ENCODE measurements at regions not wholly inside any gene's neighbourhood (a gene's known extent, or its start where the extent isn't known, plus 50 kb on each side); places are given as distances from the start of the nearest gene placed in this dataset.

- Mint-ChIP-seq H3K27ac (ENCODE audit: unreplicated experiment) (no peak overlapping the region), H3K4me1 (ENCODE audit: unreplicated experiment) (no peaks in the 10 kb centered on the region), H3K27me3 (ENCODE audit: unreplicated experiment) (peaks cover 16% of the 10 kb centered on the region), H3K36me3 (ENCODE audit: low read depth, unreplicated experiment) (peaks cover 20% of the 10 kb centered on the region), H3K9me3 (ENCODE audit: unreplicated experiment) (peaks cover 25% of the 10 kb centered on the region), H3K4me3 (ENCODE audit: unreplicated experiment) (peak overlapping the region; percentile 71)
- no peak for TF ChIP-seq CTCF (IDR thresholded peaks at IDR 0.05; ENCODE audit: unreplicated experiment)
- DNase-seq (ENCODE audit: low spot score) = no peak
Measured at GRCh38 chr19:37303591-37304171, 67.2 kb upstream of the ZNF527 start.

GRCh38 chr19:37304190-37304883 is 66.6 kb upstream of the ZNF527 start:
- DNase-seq (ENCODE audit: low spot score) = no peak
- Mint-ChIP-seq H3K36me3 (ENCODE audit: low read depth, unreplicated experiment) (peaks cover 20% of the 10 kb centered on the region), H3K4me3 (ENCODE audit: unreplicated experiment) (no peak overlapping the region), H3K27ac (ENCODE audit: unreplicated experiment) (peak overlapping the region; percentile 24), H3K4me1 (ENCODE audit: unreplicated experiment) (no peaks in the 10 kb centered on the region), H3K9me3 (ENCODE audit: unreplicated experiment) (peaks cover 25% of the 10 kb centered on the region), H3K27me3 (ENCODE audit: unreplicated experiment) (peaks cover 16% of the 10 kb centered on the region)
- no peak for TF ChIP-seq CTCF (IDR thresholded peaks at IDR 0.05; ENCODE audit: unreplicated experiment)

GRCh38 chr19:37304884-37305255 is 66.0 kb upstream of the ZNF527 start:
- no peak for DNase-seq (ENCODE audit: low spot score)
- TF ChIP-seq CTCF (IDR thresholded peaks at IDR 0.05; ENCODE audit: unreplicated experiment) = no peak
- no peak overlapping the region for H3K27ac Mint-ChIP-seq (ENCODE audit: unreplicated experiment)
- peaks cover 25% of the 10 kb centered on the region for H3K9me3 Mint-ChIP-seq (ENCODE audit: unreplicated experiment)
- peaks cover 16% of the 10 kb centered on the region for H3K27me3 Mint-ChIP-seq (ENCODE audit: unreplicated experiment)
- H3K4me1 Mint-ChIP-seq (ENCODE audit: unreplicated experiment) = no peaks in the 10 kb centered on the region
- H3K4me3 Mint-ChIP-seq (ENCODE audit: unreplicated experiment) = no peak overlapping the region
- H3K36me3 Mint-ChIP-seq (ENCODE audit: low read depth, unreplicated experiment) = peaks cover 20% of the 10 kb centered on the region

GRCh38 chr19:37306383-37306963 is 64.4 kb upstream of the ZNF527 start:
- no peak for TF ChIP-seq CTCF (IDR thresholded peaks at IDR 0.05; ENCODE audit: unreplicated experiment)
- DNase-seq (ENCODE audit: low spot score) = no peak
- peaks cover 16% of the 10 kb centered on the region for H3K27me3 Mint-ChIP-seq (ENCODE audit: unreplicated experiment)
- no peak overlapping the region for H3K27ac Mint-ChIP-seq (ENCODE audit: unreplicated experiment)
- H3K4me3 Mint-ChIP-seq (ENCODE audit: unreplicated experiment) = peak overlapping the region; percentile 22
- H3K9me3 Mint-ChIP-seq (ENCODE audit: unreplicated experiment) = peaks cover 25% of the 10 kb centered on the region
- peaks cover 20% of the 10 kb centered on the region for H3K36me3 Mint-ChIP-seq (ENCODE audit: low read depth, unreplicated experiment)
- H3K4me1 Mint-ChIP-seq (ENCODE audit: unreplicated experiment) = no peaks in the 10 kb centered on the region
